ENCODE measurements at regions not wholly inside any gene's neighbourhood (a gene's known extent, or its start where the extent isn't known, plus 50 kb on each side); places are given as distances from the start of the nearest gene placed in this dataset.

- no peak for TF ChIP-seq CTCF (IDR thresholded peaks at IDR 0.05; ENCODE audit: insufficient read depth, low read length, missing control alignments)
- DNase-seq (ENCODE audit: low read depth, low spot score): no peak
- ChIA-PET CTCF (no interaction called here), POLR2A (no interaction called here)
- no peak overlapping the region for H3K4me3 ChIP-seq (ENCODE audit: low read depth, low read length)
Observed at GRCh38 chr20:6657111-6657510, 110.4 kb upstream of the BMP2 start.

GRCh38 chr20:6654513-6655252 lies 112.8 kb upstream of the BMP2 start:
- H3K4me3 ChIP-seq (ENCODE audit: low read depth, low read length): no peak overlapping the region
- ChIA-PET POLR2A (no interaction called here), CTCF (interaction anchor here (0.7 kb wide), 1 partner anchor 19 kb away, joined by 5 read pairs; no protein-coding TSS in a partner anchor)
- no peak for DNase-seq (ENCODE audit: low read depth, low spot score)
- no peak for TF ChIP-seq CTCF (IDR thresholded peaks at IDR 0.05; ENCODE audit: insufficient read depth, low read length, missing control alignments)

GRCh38 chr20:6651561-6651960 lies 115.9 kb upstream of the BMP2 start:
- H3K4me3 ChIP-seq (ENCODE audit: low read depth, low read length): no peak overlapping the region
- no peak for TF ChIP-seq CTCF (IDR thresholded peaks at IDR 0.05; ENCODE audit: insufficient read depth, low read length, missing control alignments)
- DNase-seq (ENCODE audit: low read depth, low spot score): no peak
- ChIA-PET CTCF (interaction anchor here (1.0 kb wide), 1 partner anchor 15 kb away, joined by 3 read pairs; no protein-coding TSS in a partner anchor), POLR2A (no interaction called here)

GRCh38 chr20:6651016-6651415 lies 116.5 kb upstream of the BMP2 start:
- ChIA-PET CTCF (interaction anchor here (1.0 kb wide), 1 partner anchor 14 kb away, joined by 3 read pairs; no protein-coding TSS in a partner anchor), POLR2A (no interaction called here)
- TF ChIP-seq CTCF (IDR thresholded peaks at IDR 0.05; ENCODE audit: insufficient read depth, low read length, missing control alignments): no peak
- no peak for DNase-seq (ENCODE audit: low read depth, low spot score)
- no peak overlapping the region for H3K4me3 ChIP-seq (ENCODE audit: low read depth, low read length)

- TF ChIP-seq CTCF (IDR thresholded peaks at IDR 0.05; ENCODE audit: insufficient read depth, low read length, missing control alignments): no peak
- no peak overlapping the region for H3K4me3 ChIP-seq (ENCODE audit: low read depth, low read length)
- POLR2A ChIA-PET: no interaction called here
- no peak for DNase-seq (ENCODE audit: low read depth, low spot score)
- CTCF ChIA-PET: no interaction called here
Observed at GRCh38 chr20:6646021-6646636, 121.4 kb upstream of the BMP2 start.

- CTCF ChIA-PET: no interaction called here
- POLR2A ChIA-PET: no interaction called here
- no peak overlapping the region for H3K4me3 ChIP-seq (ENCODE audit: low read depth, low read length)
- no peak for TF ChIP-seq CTCF (IDR thresholded peaks at IDR 0.05; ENCODE audit: insufficient read depth, low read length, missing control alignments)
- no peak for DNase-seq (ENCODE audit: low read depth, low spot score)
Observed at GRCh38 chr20:6644813-6645628, 122.5 kb upstream of the BMP2 start.

Data from AG04449 (cell line).